ENCODE measurements at regions not wholly inside any gene's neighbourhood (a gene's known extent, or its start where the extent isn't known, plus 50 kb on each side); places are given as distances from the start of the nearest gene placed in this dataset.

GRCh38 chr3:4138150-4138785 is 164.9 kb upstream of the SETMAR start:
- TF ChIP-seq CTCF (IDR thresholded peaks at IDR 0.05), result no peak
- Mint-ChIP-seq H3K9me3 (ENCODE audit: unreplicated experiment) (peaks cover 16% of the 10 kb centered on the region), H3K4me1 (ENCODE audit: unreplicated experiment) (no peaks in the 10 kb centered on the region), H3K27ac (ENCODE audit: unreplicated experiment) (no peak overlapping the region), H3K4me3 (ENCODE audit: unreplicated experiment) (no peak overlapping the region), H3K36me3 (ENCODE audit: unreplicated experiment) (no peaks in the 10 kb centered on the region), H3K27me3 (ENCODE audit: unreplicated experiment) (no peaks in the 10 kb centered on the region)
- no peak for DNase-seq (ENCODE audit: extremely low spot score, unreplicated experiment)

GRCh38 chr3:4138786-4139431 is 164.3 kb upstream of the SETMAR start:
- Mint-ChIP-seq H3K9me3 (ENCODE audit: unreplicated experiment) (peaks cover 11% of the 10 kb centered on the region), H3K27ac (ENCODE audit: unreplicated experiment) (no peak overlapping the region), H3K4me1 (ENCODE audit: unreplicated experiment) (no peaks in the 10 kb centered on the region), H3K27me3 (ENCODE audit: unreplicated experiment) (no peaks in the 10 kb centered on the region), H3K4me3 (ENCODE audit: unreplicated experiment) (no peak overlapping the region), H3K36me3 (ENCODE audit: unreplicated experiment) (no peaks in the 10 kb centered on the region)
- DNase-seq (ENCODE audit: extremely low spot score, unreplicated experiment), result no peak
- TF ChIP-seq CTCF (IDR thresholded peaks at IDR 0.05), result no peak

- Mint-ChIP-seq H3K27ac (ENCODE audit: unreplicated experiment) (no peak overlapping the region), H3K9me3 (ENCODE audit: unreplicated experiment) (peaks cover 4% of the 10 kb centered on the region), H3K27me3 (ENCODE audit: unreplicated experiment) (no peaks in the 10 kb centered on the region), H3K36me3 (ENCODE audit: unreplicated experiment) (no peaks in the 10 kb centered on the region), H3K4me1 (ENCODE audit: unreplicated experiment) (no peaks in the 10 kb centered on the region), H3K4me3 (ENCODE audit: unreplicated experiment) (no peak overlapping the region)
- no peak for DNase-seq (ENCODE audit: extremely low spot score, unreplicated experiment)
- TF ChIP-seq CTCF (IDR thresholded peaks at IDR 0.05), result no peak
Measured at GRCh38 chr3:4139462-4140140, 163.6 kb upstream of the SETMAR start.

GRCh38 chr3:4140921-4141320 is 162.2 kb upstream of the SETMAR start:
- H3K36me3 Mint-ChIP-seq (ENCODE audit: unreplicated experiment), result no peaks in the 10 kb centered on the region
- no peaks in the 10 kb centered on the region for H3K4me1 Mint-ChIP-seq (ENCODE audit: unreplicated experiment)
- no peaks in the 10 kb centered on the region for H3K27me3 Mint-ChIP-seq (ENCODE audit: unreplicated experiment)
- H3K27ac Mint-ChIP-seq (ENCODE audit: unreplicated experiment), result no peak overlapping the region
- H3K4me3 Mint-ChIP-seq (ENCODE audit: unreplicated experiment), result no peak overlapping the region
- H3K9me3 Mint-ChIP-seq (ENCODE audit: unreplicated experiment), result peaks cover 4% of the 10 kb centered on the region
- no peak for TF ChIP-seq CTCF (IDR thresholded peaks at IDR 0.05)
- DNase-seq (ENCODE audit: extremely low spot score, unreplicated experiment), result no peak

GRCh38 chr3:4147556-4148118 is 155.5 kb upstream of the SETMAR start:
- no peak for TF ChIP-seq CTCF (IDR thresholded peaks at IDR 0.05)
- DNase-seq (ENCODE audit: extremely low spot score, unreplicated experiment), result no peak
- Mint-ChIP-seq H3K27ac (ENCODE audit: unreplicated experiment) (no peak overlapping the region), H3K4me3 (ENCODE audit: unreplicated experiment) (no peak overlapping the region), H3K4me1 (ENCODE audit: unreplicated experiment) (no peaks in the 10 kb centered on the region), H3K36me3 (ENCODE audit: unreplicated experiment) (no peaks in the 10 kb centered on the region), H3K27me3 (ENCODE audit: unreplicated experiment) (no peaks in the 10 kb centered on the region), H3K9me3 (ENCODE audit: unreplicated experiment) (no peaks in the 10 kb centered on the region)
